SU-DHL-6 (cell line): ENCODE measurements at regions not wholly inside any gene's neighbourhood (a gene's known extent, or its start where the extent isn't known, plus 50 kb on each side); places are given as distances from the start of the nearest gene placed in this dataset.

Source experiments
- EZH2phosphoT487 ChIP-seq: fragments of 200-600 bp; sonication (generic), shearing (Covaris generic); conservative IDR thresholded peaks from 2 replicates; pipeline ENCODE4 v1.6.1; 2018; ENCODE audit warnings: mild to moderate bottlenecking, antibody characterized with exemption, low read length, moderate library complexity, mixed read lengths
- TF ChIP-seq, protein P1 (sequence below): fragments of 200-600 bp; sonication (generic); IDR thresholded peaks from one replicate; pipeline ENCODE4 v1.5.1; 2017; ENCODE audit warnings: antibody characterized with exemption, mild to moderate bottlenecking, low read length, moderate library complexity; ENCODE audit not compliant: insufficient read depth, poor library complexity, severe bottlenecking

DNA sequence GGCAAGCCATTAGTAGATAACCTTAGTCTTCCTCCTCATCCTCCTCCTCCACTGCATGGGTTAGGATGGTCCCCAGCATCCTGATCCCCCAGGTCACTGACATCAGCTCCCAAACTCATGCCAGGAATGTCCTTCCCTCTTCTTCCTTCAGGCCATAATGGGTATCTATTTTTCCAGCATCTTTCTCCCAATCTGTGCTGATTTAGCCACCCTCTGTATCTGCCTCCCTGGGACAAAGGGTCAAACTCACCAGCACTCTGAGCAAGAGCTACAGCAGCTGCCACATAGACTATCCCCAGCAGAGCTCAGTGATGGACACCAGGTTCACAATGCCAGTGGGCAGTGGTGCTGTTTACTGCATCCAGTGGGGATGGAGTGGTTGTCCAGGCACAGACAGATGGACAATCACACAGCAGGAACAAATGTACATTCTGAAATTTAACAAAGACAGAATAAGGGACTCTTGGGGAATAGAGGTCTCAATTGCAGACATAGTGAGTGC is 115.2 kb upstream of the TOP3B start:
- TF ChIP-seq, protein P1, sequence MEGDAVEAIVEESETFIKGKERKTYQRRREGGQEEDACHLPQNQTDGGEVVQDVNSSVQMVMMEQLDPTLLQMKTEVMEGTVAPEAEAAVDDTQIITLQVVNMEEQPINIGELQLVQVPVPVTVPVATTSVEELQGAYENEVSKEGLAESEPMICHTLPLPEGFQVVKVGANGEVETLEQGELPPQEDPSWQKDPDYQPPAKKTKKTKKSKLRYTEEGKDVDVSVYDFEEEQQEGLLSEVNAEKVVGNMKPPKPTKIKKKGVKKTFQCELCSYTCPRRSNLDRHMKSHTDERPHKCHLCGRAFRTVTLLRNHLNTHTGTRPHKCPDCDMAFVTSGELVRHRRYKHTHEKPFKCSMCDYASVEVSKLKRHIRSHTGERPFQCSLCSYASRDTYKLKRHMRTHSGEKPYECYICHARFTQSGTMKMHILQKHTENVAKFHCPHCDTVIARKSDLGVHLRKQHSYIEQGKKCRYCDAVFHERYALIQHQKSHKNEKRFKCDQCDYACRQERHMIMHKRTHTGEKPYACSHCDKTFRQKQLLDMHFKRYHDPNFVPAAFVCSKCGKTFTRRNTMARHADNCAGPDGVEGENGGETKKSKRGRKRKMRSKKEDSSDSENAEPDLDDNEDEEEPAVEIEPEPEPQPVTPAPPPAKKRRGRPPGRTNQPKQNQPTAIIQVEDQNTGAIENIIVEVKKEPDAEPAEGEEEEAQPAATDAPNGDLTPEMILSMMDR: no peak
- TF ChIP-seq EZH2phosphoT487: no peak
